HG03060 (cell line): ENCODE measurements at regions not wholly inside any gene's neighbourhood (a gene's known extent, or its start where the extent isn't known, plus 50 kb on each side); places are given as distances from the start of the nearest gene placed in this dataset.

Experiments used
- ATAC-seq: cut with Tn5 transposase; IDR thresholded peaks from one replicate; pipeline ENCODE4 v1.9.1; 2021; ENCODE audit warnings: low read depth, moderate number of reproducible peaks; ENCODE audit not compliant: unreplicated experiment

DNA sequence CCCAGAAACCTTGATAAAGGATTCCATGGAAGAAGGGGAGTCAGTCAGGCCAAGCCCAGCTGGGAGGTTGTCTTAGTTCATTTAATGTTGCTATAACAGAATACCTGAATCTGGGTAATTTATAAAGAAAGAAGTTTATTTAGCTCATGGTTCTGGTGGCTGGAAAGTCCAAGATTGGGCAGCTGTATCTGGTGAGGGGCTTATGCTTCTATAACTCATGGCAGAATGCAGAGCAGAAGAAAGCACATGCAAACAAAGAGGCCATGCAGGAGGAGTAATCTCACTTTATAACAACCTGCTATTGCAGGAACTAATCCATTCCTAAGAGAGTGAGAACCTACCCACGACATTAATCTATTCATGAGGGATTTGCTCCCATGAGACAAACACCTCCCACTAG, 54.2 kb upstream of the ANKRD1 start:
- no peak for ATAC-seq

DNA sequence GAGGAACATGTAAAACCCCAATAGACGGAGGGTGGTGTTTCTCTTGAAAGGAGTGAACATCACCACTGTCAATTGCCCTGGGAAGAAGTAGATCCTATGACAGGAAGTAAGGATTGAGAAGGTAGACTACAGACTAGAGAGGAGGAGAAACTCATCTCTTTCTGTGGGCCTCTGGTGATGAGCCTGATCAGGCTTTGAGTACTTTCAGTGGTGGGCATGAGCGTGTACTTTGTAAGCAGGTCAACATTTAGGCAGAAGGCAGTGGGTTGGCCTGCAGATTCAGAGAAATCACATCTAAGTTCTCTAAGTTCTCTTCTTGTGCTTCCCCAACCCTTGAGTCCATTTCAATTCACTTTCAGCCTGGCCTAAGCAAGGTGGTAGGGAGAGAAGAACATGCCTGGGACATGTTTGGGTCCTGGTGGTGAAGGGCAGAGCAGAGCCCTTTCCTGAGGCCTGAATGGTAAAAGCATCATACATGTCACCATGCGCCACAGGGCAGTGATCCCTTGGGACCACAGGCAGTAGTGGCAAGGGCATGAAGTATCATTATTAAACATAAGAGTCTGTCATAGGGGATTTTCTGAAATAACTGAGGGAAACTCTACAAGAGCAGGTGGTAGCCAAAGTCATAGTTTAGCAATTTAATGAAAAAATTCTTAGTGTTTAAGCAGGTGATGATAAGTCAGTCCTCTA, 56.4 kb upstream of the ANKRD1 start:
- ATAC-seq, result peak; percentile 75

DNA sequence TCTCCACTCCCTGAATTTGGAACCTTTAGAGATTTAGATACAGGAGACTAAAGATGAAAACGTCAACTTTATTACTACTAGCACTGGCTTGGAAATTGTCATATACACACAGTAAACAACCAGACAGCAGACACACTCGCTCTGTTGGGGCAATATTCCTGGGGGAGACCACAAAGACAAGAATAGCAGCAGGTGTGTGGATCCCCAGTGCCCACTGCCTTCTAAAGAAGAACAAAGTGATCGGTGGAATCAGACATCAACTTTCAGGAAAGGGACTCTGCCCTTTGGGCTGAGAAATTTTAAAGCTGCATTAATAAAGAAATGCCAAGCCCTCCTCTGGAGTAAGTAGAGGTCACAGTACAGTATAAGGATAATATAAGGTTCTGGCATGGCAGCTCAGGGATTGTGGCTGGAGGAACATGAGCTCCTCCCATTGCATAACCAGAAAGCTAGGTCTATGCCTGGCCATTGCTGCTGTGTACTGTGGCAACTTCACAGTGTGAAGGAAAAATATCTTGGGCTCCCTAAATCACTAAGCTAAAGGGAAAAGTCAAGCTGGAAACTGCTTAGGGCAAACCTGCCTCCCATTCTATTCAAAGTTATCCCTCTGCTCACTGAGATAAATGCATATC, 57.1 kb upstream of the ANKRD1 start:
- ATAC-seq, result no peak

DNA sequence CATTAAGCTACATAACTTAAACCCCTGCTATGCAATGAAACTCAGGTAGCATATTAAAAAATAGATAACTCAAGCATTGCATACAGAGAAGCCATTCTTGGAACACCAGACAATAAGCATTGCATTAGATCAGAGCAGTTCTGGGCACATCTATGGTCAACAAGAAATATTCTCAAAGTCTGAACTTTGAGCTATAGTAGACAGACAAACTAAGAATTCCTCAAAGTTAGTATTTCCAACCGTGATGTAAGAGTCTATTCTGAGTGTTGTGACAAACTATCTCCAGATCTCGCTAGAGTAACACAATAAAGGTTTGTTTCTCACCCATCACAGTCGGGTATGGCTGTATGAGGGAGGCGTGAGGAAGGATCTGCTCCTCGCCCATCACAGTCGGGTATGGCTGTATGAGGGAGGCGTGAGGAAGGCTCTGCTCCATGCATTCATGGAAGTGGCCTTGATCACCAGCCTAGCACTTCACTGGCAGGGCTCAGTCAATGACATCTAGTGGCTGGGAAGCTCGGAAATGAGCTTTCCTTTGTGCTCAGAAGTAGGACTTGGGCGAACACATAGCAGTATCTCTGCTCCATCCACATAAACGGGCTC, 61.6 kb upstream of the ANKRD1 start:
- ATAC-seq, result no peak

DNA sequence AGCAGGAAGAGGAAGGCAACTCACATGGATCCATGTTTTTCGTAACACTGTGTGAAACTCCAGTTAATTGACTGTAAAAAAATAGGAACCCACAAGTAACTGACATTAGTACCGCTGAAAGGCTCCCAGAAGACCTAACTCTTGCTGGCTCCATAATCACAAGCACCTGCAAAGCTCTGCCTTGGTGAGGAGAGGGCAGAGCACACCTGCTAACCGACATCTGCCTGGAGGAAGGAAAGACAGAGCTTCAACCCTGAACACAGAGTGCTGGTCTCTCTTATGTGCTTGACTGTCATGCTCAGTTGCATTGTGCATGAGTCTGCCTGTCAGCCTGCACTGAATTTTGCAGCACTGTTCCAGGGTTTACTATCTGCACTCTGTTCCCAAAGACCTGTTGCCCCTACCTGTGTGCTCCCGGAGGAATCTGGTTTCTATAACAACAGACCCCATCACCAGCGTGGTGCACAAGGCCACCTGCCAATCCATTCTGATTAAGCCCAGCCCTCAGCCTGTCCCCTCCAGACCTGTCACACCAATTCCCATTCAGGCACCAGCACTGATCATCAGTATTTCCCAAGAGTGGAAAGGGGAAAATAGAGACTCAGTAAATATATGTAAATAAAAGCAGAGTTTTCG, 63.1 kb upstream of the ANKRD1 start:
- ATAC-seq, result no peak

DNA sequence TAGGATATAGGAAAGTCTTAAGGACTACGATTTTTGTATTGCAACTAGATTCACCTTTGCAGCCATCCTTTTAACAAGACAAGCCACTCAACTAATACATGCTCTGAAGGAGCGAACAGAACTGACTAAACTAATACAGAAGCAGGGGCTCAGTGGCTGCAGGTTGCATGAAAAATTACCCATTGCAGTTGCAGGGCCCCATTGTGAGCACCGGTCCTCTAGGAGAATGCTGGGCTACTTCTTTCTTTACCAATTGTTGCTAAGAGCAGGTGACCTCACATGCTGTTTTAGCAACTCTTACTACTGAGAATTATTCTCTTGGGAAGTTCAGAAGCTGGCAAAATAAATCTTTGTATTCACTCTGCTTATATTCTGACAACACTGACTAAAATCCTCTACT, 64.0 kb upstream of the ANKRD1 start:
- ATAC-seq, result no peak

DNA sequence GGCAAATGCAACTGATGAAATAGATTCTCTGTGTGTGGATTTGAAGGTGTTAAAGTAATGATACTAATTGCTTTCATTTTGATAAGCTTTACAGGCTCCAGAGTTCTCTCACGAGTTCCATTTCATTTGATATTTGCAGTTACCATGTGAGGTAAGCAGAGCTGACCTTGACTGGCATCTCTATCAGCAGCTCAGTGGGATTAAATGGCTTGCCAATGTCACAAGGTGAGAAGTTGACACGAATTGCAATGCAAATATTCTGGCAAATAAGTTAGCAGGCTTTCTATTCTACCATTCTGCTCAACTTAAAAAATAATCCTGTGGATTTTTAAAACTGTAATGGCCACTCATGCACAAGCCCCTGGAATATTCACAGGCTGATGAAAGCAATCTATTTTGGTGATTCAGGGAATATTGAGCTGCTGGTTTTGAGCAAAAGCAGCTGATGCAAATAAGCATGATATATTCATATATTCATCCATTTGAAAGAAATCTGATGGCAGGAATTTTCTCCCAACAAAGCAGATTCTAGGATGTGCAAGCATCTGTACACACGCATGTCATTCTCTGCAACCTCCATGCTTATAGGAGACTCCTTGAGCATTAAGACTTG, 64.5 kb upstream of the ANKRD1 start:
- ATAC-seq, result no peak

DNA sequence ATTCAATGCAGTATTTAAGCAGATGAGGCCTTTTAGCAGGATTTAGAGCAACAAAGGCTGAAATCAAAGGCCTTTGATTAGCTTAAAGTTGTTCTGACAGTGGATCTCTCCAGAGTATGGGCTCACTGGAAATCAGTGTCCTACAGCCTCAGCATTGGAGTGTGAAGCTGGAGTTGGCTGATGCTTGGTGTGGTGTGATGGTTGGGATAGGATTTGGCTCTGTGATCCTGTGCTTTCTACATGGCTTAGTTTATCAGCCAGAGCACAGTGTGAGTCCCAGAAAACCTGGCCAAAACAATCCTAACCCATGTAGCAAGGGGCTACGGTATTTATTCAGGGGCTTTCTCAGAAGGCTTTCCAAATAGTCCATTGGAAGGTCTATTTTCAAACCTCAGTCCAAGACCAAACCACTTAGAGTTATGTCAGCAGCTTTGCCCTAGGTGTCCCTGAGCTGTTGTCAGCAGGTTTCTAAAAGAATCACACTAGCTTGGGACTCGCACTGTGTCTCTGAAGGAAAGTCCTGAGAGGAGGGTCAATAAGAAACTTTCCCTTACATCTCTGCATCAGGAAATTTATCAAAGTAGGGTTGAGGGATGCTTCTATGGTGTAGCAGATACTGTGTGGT, 65.4 kb upstream of the ANKRD1 start:
- ATAC-seq, result no peak

DNA sequence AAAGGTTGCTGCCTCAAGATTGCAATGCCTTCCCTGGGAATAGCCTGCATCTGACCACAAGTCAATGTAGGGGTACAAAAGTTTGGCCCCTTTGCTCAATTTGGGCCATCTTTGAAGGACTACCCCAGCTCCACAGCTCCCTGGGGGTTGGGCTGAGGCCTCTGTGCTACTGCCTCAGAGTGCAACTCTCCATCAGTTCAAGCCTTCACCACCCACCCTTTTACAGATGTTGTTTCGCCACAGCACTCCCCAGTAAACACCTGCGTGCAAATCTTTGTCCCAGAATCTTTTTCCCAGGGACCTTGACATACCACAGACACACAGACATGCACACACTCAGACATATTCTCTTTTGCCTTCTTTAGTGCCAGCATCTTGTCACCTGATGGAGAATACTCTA, 66.0 kb upstream of the ANKRD1 start:
- no peak for ATAC-seq

DNA sequence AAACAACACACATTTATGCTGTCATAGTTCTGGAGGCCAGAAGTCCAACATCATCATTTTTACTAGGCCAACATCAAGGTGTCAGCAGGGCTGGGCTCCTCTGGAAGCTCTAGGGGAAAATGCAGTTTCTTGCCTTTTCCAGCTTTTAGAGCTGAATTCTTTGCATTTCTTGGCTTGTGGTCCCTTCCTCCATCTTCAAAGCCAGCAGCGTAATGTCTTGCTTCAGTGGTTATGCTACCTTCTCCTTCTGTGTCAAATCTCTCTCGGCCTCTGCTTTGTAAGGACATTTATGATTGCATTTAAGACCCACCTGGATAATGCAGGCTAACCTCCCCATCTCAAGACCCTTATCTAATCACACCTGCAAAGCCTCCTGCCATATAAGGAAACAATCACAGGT, 66.5 kb upstream of the ANKRD1 start:
- no peak for ATAC-seq

DNA sequence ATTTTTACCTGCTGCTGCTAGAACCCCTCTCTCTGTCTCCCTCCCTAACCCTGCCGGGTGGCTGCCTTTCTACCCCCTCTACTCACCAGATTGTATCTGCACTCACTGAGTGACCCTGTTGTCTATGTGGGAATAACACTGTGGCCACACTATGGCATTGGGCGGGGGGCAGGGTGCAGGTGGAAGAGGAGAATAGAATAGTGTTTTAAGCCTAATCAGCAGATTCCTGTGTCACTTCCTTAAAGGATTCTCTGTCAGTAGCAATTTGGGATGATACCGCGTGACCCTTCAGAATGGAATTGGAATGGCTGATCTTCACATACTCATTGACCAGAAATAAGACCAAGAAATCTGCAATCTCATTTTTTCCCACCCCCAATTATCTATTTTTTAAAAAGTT, 67.1 kb upstream of the ANKRD1 start:
- ATAC-seq, result no peak

DNA sequence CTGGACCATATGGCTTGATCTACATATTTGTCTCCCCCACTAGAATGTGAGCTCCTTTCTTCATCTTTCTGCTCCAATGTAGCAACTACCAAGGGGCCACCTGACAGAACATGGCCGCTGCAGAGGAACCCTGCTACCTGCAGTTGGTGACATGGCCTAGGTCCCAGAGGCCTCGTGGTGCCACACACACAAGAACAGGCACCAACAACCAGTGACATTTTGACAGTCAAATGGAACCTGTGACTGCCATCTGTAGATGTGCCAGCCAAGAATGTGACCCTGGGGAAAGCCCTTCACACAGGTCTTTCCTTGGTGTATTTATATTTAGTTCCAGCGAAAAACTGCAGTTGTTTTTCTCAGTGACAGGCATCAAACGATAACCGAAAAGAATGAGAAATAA, 67.9 kb upstream of the ANKRD1 start:
- no peak for ATAC-seq

DNA sequence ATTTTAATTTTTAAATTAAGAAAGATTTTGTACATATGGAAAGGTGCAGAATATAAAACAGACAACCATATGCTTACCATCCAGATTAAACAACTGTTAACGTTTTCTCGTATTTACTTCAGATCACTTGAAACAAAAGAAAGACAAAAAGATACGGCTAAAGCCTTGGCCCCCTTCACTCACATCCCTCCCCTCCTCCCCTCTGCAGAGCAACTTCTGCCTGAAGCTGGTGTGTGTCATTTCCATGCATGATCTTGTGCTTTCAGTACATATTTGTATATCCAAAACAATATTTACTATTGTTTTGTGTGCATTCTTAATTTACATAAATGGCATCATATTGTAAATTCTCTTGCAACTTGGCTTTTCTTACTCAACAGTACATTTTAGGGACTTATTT, 68.5 kb upstream of the ANKRD1 start:
- ATAC-seq, result no peak

DNA sequence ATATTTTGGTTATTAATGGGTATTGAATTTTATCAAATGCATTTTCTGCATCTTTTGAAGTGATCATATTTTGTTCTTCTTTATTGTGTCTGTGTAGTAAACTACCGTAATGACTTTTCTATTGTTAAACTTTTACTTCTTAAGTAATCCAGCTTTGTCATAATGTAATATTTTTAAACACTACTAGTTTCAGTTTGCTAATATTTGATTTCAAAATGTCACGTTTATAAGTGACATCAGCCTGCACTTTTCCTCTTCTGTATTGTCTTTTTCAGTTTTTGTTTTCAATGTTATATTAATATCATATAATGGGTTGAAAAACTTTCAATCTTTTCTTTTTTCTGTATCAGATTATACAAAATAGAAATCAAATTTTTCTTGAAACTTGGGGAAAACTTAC, 71.6 kb upstream of the ANKRD1 start:
- ATAC-seq, result peak; percentile 33

DNA sequence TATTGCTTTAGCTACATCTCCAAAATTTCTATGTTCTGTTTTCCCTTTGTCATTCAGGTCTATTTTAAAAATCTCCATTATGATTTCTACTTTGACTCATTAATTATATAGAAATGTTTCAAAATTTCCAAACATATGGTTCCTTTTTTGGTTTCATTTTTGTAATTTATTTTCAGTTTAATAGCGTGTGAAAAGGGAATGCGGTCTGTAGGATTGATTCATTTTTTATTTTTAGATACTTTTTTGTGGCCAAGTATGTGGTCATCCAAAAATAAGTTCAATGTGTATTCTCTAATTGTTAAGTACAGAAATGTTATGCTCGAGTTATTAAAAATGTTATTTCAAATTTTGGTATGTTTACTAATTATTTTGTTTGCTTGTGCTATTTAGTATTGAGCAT, 72.5 kb upstream of the ANKRD1 start:
- no peak for ATAC-seq

DNA sequence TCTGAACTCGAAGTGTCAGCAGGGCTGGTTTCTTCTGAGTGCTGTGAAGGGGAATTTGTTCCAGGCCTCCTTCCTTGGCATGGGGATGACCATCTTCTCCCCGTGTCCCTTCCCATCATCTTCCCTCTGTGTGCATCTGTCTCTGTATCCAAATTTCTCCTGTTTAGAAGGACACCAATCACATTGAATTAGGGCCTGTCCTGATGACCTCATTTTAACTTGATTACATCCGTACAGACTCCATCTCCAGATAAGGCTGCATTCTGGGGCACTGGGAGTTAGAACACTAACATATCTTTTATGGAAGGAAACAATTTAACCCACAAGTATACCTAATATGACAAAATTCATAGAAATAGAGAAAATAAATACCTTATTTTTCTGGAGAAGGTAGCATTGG, 76.8 kb upstream of the ANKRD1 start:
- ATAC-seq, result no peak

DNA sequence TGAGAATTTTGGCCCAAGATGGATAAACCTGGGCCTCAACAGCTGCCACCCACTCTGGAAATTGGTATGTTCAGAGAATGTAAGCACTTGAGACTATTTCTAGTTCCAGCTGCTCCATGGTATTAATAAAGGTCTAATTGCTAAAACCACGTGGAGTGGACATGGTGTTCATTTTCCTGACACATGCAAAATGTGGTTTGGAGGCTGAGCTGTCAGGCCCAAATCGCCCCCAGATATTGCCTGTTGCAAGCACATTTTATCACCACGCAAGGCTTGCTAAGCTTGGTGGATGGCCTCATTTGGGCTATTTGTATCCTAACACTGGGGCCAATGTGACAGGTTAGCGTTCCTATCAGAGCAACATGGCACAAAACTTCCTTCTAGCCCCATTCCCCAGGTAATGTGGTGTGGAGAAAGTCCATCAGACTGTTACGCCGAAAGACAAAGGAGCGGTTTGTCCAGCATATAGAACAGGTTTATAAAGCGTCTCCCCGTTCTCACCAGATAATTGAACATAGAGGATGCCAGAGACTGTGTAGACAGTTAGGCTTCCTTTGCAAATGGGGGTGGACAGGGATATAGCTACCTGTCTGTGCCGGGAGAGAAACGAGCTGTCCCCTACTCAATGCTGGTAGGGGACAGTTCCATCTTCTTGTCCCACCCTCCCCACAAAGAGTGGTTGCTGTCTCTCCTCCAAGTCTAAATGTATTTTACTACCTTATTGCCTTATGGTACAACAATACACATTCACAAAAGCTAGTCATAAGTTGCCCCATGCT, 78.0 kb upstream of the ANKRD1 start:
- ATAC-seq, result no peak

DNA sequence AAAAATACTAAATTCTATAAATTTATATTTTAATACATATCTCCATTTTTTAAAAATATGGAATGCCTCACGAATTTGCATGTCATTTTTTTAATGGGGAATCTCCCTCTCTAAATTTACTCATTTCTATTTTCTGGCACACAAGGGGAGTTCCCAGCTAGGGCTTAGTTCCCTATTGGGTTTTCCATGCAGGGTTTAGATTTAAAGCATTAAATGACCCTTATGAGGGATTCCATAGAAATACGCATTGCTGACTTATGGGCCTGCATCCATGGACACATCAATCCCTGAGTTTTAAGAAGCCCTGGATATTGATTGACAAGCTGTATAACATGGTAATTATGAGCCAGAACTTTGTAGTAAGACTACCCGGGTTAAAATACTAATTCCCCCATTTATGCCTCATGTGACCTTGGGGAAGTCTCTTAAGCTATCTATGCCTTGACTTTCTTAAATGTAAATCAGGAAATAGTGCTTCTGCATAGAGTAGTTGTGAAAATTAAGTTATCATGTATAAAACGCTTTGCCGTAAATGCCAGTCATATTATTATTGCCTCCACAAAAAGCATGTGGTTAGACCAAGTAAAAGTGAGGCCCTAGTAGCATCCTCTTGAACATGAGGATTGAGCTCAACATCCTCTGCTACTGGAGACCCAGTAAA, 78.8 kb upstream of the ANKRD1 start:
- ATAC-seq, result no peak

DNA sequence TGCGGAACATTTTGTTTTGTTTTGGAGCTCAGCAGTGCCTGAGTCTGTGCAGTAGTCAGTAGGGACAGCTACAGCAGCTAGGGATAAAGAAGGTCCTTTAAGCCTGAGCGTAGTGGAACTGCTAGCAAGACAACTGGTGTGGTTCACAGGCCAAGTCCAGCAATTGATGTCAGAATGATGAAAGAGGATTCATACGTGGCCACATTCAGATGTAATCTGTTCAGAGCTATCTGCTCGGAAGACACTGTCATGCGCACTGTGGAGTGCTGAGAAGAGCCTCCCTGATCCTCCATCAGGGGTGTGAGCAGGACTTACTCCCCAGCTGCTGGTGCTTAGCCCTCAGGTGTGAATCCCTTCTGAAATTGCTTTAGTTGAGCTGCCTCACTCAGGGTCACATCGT, 79.6 kb upstream of the ANKRD1 start:
- ATAC-seq, result no peak

DNA sequence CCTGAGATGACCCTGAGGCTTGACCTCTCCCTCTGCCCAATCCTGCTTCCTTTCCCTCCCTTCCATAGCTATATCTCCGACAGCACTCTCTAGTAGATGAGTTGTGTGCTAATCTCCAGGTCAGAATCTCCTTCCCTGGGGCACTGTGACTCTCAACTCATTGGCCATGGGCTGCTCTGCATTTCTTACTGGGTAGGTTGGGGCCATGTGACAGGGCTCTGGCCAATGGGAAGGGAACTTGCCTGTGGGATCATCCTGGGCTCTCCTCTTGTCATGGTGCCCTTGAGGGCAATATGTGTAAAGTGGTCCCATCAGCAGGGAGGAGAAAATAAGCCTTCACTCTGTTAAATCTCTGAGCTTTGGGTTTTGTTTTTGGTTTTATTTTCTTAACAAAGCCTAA, 80.1 kb upstream of the ANKRD1 start:
- no peak for ATAC-seq
